ENCODE measurements at regions not wholly inside any gene's neighbourhood (a gene's known extent, or its start where the extent isn't known, plus 50 kb on each side); places are given as distances from the start of the nearest gene placed in this dataset.

- H3K27me3 ChIP-seq (ENCODE audit: control insufficient read depth, insufficient read depth, low read length), result no peaks in the 10 kb centered on the region
- no peaks in the 10 kb centered on the region for H3K9me3 ChIP-seq (ENCODE audit: control insufficient read depth, insufficient read depth, low read length)
- no peak overlapping the region for H3K4me3 ChIP-seq (ENCODE audit: low read depth, low read length)
- no peak overlapping the region for H3K9ac ChIP-seq (ENCODE audit: low read depth, low read length)
- peaks cover 27% of the 10 kb centered on the region for H3K4me1 ChIP-seq (ENCODE audit: control insufficient read depth, insufficient read depth, low read length)
- no peaks in the 10 kb centered on the region for H3K36me3 ChIP-seq (ENCODE audit: control insufficient read depth, insufficient read depth, low read length)
- no peak overlapping the region for H3K27ac ChIP-seq (ENCODE audit: low read depth, low read length)
Observed at GRCh38 chr7:3196629-3197400, 104.2 kb upstream of the SDK1 start.

GRCh38 chr7:3197567-3198213 is 103.4 kb upstream of the SDK1 start:
- Histone ChIP-seq H3K36me3 (ENCODE audit: control insufficient read depth, insufficient read depth, low read length) (no peaks in the 10 kb centered on the region), H3K27me3 (ENCODE audit: control insufficient read depth, insufficient read depth, low read length) (no peaks in the 10 kb centered on the region), H3K27ac (ENCODE audit: low read depth, low read length) (no peak overlapping the region), H3K4me1 (ENCODE audit: control insufficient read depth, insufficient read depth, low read length) (peaks cover 26% of the 10 kb centered on the region), H3K4me3 (ENCODE audit: low read depth, low read length) (no peak overlapping the region), H3K9ac (ENCODE audit: low read depth, low read length) (no peak overlapping the region), H3K9me3 (ENCODE audit: control insufficient read depth, insufficient read depth, low read length) (no peaks in the 10 kb centered on the region)

- no peaks in the 10 kb centered on the region for H3K9me3 ChIP-seq (ENCODE audit: control insufficient read depth, insufficient read depth, low read length)
- H3K27me3 ChIP-seq (ENCODE audit: control insufficient read depth, insufficient read depth, low read length), result no peaks in the 10 kb centered on the region
- H3K9ac ChIP-seq (ENCODE audit: low read depth, low read length), result no peak overlapping the region
- H3K4me1 ChIP-seq (ENCODE audit: control insufficient read depth, insufficient read depth, low read length), result peaks cover 21% of the 10 kb centered on the region
- no peaks in the 10 kb centered on the region for H3K36me3 ChIP-seq (ENCODE audit: control insufficient read depth, insufficient read depth, low read length)
- no peak overlapping the region for H3K27ac ChIP-seq (ENCODE audit: low read depth, low read length)
- H3K4me3 ChIP-seq (ENCODE audit: low read depth, low read length), result no peak overlapping the region
Observed at GRCh38 chr7:3198316-3198715, 102.7 kb upstream of the SDK1 start.

GRCh38 chr7:3200504-3200903 is 100.5 kb upstream of the SDK1 start:
- no peaks in the 10 kb centered on the region for H3K27me3 ChIP-seq (ENCODE audit: control insufficient read depth, insufficient read depth, low read length)
- H3K9ac ChIP-seq (ENCODE audit: low read depth, low read length), result no peak overlapping the region
- peaks cover 6% of the 10 kb centered on the region; the same call in 1 of the 2 replicates for H3K4me1 ChIP-seq (ENCODE audit: control insufficient read depth, insufficient read depth, low read length)
- no peak overlapping the region for H3K27ac ChIP-seq (ENCODE audit: low read depth, low read length)
- no peaks in the 10 kb centered on the region for H3K36me3 ChIP-seq (ENCODE audit: control insufficient read depth, insufficient read depth, low read length)
- no peaks in the 10 kb centered on the region for H3K9me3 ChIP-seq (ENCODE audit: control insufficient read depth, insufficient read depth, low read length)
- no peak overlapping the region for H3K4me3 ChIP-seq (ENCODE audit: low read depth, low read length)

- Histone ChIP-seq H3K27ac (ENCODE audit: low read depth, low read length) (no peak overlapping the region), H3K9ac (ENCODE audit: low read depth, low read length) (no peak overlapping the region), H3K27me3 (ENCODE audit: control insufficient read depth, insufficient read depth, low read length) (no peaks in the 10 kb centered on the region), H3K9me3 (ENCODE audit: control insufficient read depth, insufficient read depth, low read length) (no peaks in the 10 kb centered on the region), H3K4me1 (ENCODE audit: control insufficient read depth, insufficient read depth, low read length) (peaks cover 6% of the 10 kb centered on the region; the same call in 1 of the 2 replicates), H3K4me3 (ENCODE audit: low read depth, low read length) (no peak overlapping the region), H3K36me3 (ENCODE audit: control insufficient read depth, insufficient read depth, low read length) (no peaks in the 10 kb centered on the region)
Observed at GRCh38 chr7:3201306-3201705, 99.7 kb upstream of the SDK1 start.

DNA sequence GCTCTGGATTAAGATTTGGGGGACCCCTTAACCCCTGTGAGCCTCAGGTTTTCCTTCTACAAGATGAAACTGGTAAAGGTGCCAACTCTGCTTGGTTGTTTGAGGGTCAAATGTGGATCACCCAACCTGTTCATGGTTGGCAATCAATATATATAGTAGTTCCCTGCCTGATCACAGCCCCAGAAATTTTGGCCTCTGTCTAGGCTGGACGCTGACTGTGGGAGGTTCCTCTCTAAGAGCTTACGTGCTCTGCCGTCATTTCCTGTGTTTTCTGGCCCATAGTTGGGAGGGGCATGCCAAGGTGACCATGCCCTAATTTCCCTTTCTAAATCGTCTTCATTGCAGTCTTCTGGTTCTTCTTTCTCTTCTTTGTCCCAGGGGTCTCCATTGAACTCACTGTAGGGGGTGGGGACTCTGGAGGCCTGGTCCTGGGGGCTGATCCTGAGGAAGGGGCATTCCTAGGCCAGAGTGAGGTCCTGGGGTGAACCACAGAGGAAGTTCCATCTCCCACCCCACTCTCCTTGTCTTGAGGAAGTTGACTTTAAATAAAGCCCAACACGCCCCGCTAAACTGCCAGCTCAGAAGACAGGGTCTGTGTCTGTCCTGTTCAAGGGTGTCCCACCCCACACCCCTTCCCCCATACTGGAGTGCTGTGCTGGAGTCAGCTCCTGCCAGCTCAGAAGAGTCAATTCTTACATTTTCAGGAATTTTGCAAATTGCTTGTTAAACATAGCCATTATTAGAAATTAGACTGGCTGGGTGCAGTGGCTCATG is 98.9 kb upstream of the SDK1 start:
- H3K4me3 ChIP-seq (ENCODE audit: low read depth, low read length), result no peak overlapping the region

GRCh38 chr7:3204526-3204925 is 96.5 kb upstream of the SDK1 start:
- Histone ChIP-seq H3K9me3 (ENCODE audit: control insufficient read depth, insufficient read depth, low read length) (no peaks in the 10 kb centered on the region), H3K4me3 (ENCODE audit: low read depth, low read length) (no peak overlapping the region), H3K27ac (ENCODE audit: low read depth, low read length) (no peak overlapping the region), H3K4me1 (ENCODE audit: control insufficient read depth, insufficient read depth, low read length) (no peaks in the 10 kb centered on the region), H3K27me3 (ENCODE audit: control insufficient read depth, insufficient read depth, low read length) (no peaks in the 10 kb centered on the region), H3K9ac (ENCODE audit: low read depth, low read length) (no peak overlapping the region), H3K36me3 (ENCODE audit: control insufficient read depth, insufficient read depth, low read length) (no peaks in the 10 kb centered on the region)

More for the DNA sequence above, 98.9 kb upstream of the SDK1 start:
- peaks cover 6% of the 10 kb centered on the region; the same call in 1 of the 2 replicates for H3K4me1 ChIP-seq (ENCODE audit: control insufficient read depth, insufficient read depth, low read length)
- H3K27me3 ChIP-seq (ENCODE audit: control insufficient read depth, insufficient read depth, low read length), result no peaks in the 10 kb centered on the region
- H3K9me3 ChIP-seq (ENCODE audit: control insufficient read depth, insufficient read depth, low read length), result no peaks in the 10 kb centered on the region
- no peak overlapping the region for H3K9ac ChIP-seq (ENCODE audit: low read depth, low read length)
- H3K36me3 ChIP-seq (ENCODE audit: control insufficient read depth, insufficient read depth, low read length), result no peaks in the 10 kb centered on the region
- no peak overlapping the region for H3K27ac ChIP-seq (ENCODE audit: low read depth, low read length)

DNA sequence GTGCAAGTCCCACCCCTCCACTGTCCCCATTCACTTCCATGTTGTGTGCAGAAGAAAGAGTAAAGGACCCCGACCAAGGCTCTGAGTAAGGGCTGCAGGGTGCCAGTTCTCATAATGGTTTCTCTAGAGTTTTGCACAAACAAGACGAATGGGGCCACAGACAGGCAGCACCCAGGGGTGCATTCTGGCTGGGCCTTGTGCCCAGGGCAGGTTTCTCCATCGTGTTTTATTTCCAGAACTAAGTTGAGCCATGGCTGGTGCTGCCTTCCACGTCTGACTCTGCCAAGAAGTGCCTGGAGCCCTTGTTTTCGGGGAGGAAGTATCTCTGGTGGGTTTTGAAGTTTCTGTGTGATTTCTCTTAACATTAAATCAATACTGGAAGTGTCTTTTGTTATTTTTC is 95.0 kb upstream of the SDK1 start:
- Histone ChIP-seq H3K4me1 (ENCODE audit: control insufficient read depth, insufficient read depth, low read length) (no peaks in the 10 kb centered on the region), H3K27me3 (ENCODE audit: control insufficient read depth, insufficient read depth, low read length) (no peaks in the 10 kb centered on the region), H3K9ac (ENCODE audit: low read depth, low read length) (no peak overlapping the region), H3K27ac (ENCODE audit: low read depth, low read length) (no peak overlapping the region), H3K36me3 (ENCODE audit: control insufficient read depth, insufficient read depth, low read length) (no peaks in the 10 kb centered on the region), H3K4me3 (ENCODE audit: low read depth, low read length) (no peak overlapping the region), H3K9me3 (ENCODE audit: control insufficient read depth, insufficient read depth, low read length) (no peaks in the 10 kb centered on the region)

GRCh38 chr7:3206771-3207191 is 94.3 kb upstream of the SDK1 start:
- Histone ChIP-seq H3K27ac (ENCODE audit: low read depth, low read length) (no peak overlapping the region), H3K9ac (ENCODE audit: low read depth, low read length) (no peak overlapping the region), H3K9me3 (ENCODE audit: control insufficient read depth, insufficient read depth, low read length) (no peaks in the 10 kb centered on the region), H3K4me3 (ENCODE audit: low read depth, low read length) (no peak overlapping the region), H3K27me3 (ENCODE audit: control insufficient read depth, insufficient read depth, low read length) (no peaks in the 10 kb centered on the region), H3K4me1 (ENCODE audit: control insufficient read depth, insufficient read depth, low read length) (no peaks in the 10 kb centered on the region), H3K36me3 (ENCODE audit: control insufficient read depth, insufficient read depth, low read length) (no peaks in the 10 kb centered on the region)

GRCh38 chr7:3207387-3207902 is 93.6 kb upstream of the SDK1 start:
- Histone ChIP-seq H3K36me3 (ENCODE audit: control insufficient read depth, insufficient read depth, low read length) (no peaks in the 10 kb centered on the region), H3K9ac (ENCODE audit: low read depth, low read length) (no peak overlapping the region), H3K9me3 (ENCODE audit: control insufficient read depth, insufficient read depth, low read length) (no peaks in the 10 kb centered on the region), H3K4me1 (ENCODE audit: control insufficient read depth, insufficient read depth, low read length) (no peaks in the 10 kb centered on the region), H3K27me3 (ENCODE audit: control insufficient read depth, insufficient read depth, low read length) (no peaks in the 10 kb centered on the region), H3K4me3 (ENCODE audit: low read depth, low read length) (no peak overlapping the region), H3K27ac (ENCODE audit: low read depth, low read length) (no peak overlapping the region)

DNA sequence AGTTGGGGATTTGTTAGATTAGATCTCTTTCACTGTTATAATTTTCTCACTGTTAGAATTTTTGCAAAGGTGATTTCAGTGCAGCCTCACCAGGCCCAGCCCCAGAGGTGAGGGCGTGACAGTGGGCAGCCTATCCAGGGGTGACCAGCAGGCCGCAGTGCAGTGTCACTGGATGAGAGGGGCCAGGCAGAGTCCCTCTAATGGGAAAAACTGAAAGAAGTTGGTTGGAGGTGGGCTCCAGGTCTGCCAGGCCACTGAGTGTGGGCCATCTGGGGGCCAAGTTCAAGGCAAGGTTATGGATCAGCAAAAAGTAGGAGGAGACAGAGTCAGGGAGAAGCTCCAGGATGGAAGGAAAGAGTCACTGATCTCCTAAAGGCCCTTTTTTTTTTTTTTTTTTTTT is 90.5 kb upstream of the SDK1 start:
- H3K36me3 ChIP-seq (ENCODE audit: control insufficient read depth, insufficient read depth, low read length), result no peaks in the 10 kb centered on the region
- no peak overlapping the region for H3K4me3 ChIP-seq (ENCODE audit: low read depth, low read length)
- H3K9ac ChIP-seq (ENCODE audit: low read depth, low read length), result no peak overlapping the region
- no peaks in the 10 kb centered on the region for H3K9me3 ChIP-seq (ENCODE audit: control insufficient read depth, insufficient read depth, low read length)
- no peaks in the 10 kb centered on the region for H3K27me3 ChIP-seq (ENCODE audit: control insufficient read depth, insufficient read depth, low read length)
- H3K4me1 ChIP-seq (ENCODE audit: control insufficient read depth, insufficient read depth, low read length), result no peaks in the 10 kb centered on the region
- no peak overlapping the region for H3K27ac ChIP-seq (ENCODE audit: low read depth, low read length)
